ENCODE measurements at regions not wholly inside any gene's neighbourhood (a gene's known extent, or its start where the extent isn't known, plus 50 kb on each side); places are given as distances from the start of the nearest gene placed in this dataset.

DNA sequence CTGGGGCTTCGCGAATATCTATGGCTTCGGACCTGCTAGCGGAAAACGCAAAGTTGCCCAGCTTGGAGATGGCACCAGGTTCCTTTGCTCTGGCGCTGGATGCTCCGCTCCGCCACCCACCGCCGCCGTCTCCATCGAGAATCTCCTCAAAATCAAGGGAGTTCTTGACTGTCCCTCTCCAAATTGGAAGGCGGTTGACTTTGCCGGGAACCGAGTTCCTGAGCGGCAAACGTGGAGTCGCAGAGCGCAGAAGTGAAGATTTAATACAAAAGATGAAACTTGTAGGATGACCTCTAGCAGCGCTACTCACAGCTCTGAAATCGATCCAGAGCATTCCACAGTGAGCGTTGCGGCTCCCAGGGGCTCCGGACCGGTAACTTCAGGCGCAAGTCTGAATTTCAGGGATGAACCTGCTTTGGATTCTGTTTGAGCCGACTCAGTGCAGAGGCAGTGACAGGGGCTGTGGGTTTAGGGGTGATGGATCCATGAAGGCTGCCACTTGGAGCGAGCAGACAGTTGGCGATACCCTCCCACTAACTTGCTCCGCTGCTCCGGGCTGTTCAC, 1641.5 kb upstream of the C9orf72 start:
- no peak overlapping the region for H2BK12ac ChIP-seq (ENCODE audit: insufficient read length, low read depth, low read length)
- no peak overlapping the region for H3K18ac ChIP-seq (ENCODE audit: insufficient read length, low read depth, low read length)
- no peak overlapping the region; a peak in 1 of 7 replicates for H3K27ac Mint-ChIP-seq
- H3K56ac ChIP-seq (ENCODE audit: insufficient read length, low read depth, low read length), result no peak overlapping the region
- H3K4me2 ChIP-seq (ENCODE audit: insufficient read depth, insufficient read length, low read length), result peak overlapping the region; percentile 95
- peaks cover 56% of the 10 kb centered on the region for H3K27me3 Mint-ChIP-seq (ENCODE audit: low read depth)
- H2AFZ ChIP-seq (ENCODE audit: low read length), result peak overlapping the region; percentile 45
- 0 out of 2 replicates have a peak, but pooled peaks cover 1% of the 10 kb centered on the region for H3K4me1 ChIP-seq (ENCODE audit: insufficient read depth, low read length)
- DNase-seq, result peak; percentile 43
- no peak overlapping the region for H3K4ac ChIP-seq (ENCODE audit: low read depth, low read length)
- no peaks in the 10 kb centered on the region for H3K79me1 ChIP-seq (ENCODE audit: insufficient read depth, low read depth, low read length, poor library complexity, severe bottlenecking)
- no peak overlapping the region for H3K27ac ChIP-seq (ENCODE audit: insufficient read length, low read depth, low read length)
- H3K23me2 ChIP-seq (ENCODE audit: insufficient read length, low read depth, low read length, poor library complexity, severe bottlenecking), result peaks cover 29% of the 10 kb centered on the region
- TF ChIP-seq, protein P1, sequence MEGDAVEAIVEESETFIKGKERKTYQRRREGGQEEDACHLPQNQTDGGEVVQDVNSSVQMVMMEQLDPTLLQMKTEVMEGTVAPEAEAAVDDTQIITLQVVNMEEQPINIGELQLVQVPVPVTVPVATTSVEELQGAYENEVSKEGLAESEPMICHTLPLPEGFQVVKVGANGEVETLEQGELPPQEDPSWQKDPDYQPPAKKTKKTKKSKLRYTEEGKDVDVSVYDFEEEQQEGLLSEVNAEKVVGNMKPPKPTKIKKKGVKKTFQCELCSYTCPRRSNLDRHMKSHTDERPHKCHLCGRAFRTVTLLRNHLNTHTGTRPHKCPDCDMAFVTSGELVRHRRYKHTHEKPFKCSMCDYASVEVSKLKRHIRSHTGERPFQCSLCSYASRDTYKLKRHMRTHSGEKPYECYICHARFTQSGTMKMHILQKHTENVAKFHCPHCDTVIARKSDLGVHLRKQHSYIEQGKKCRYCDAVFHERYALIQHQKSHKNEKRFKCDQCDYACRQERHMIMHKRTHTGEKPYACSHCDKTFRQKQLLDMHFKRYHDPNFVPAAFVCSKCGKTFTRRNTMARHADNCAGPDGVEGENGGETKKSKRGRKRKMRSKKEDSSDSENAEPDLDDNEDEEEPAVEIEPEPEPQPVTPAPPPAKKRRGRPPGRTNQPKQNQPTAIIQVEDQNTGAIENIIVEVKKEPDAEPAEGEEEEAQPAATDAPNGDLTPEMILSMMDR (conservative IDR thresholded peaks at IDR 0.05), result no peak
- no peaks in the 10 kb centered on the region for H3K79me2 ChIP-seq (ENCODE audit: insufficient read depth, low read length)
- H3K27me3 ChIP-seq (ENCODE audit: insufficient read depth, low read length), result peaks cover 5% of the 10 kb centered on the region; the same call in 1 of the 2 replicates
- no peak overlapping the region for H2BK20ac ChIP-seq (ENCODE audit: low read depth, low read length, poor library complexity, severe bottlenecking)
- H4K5ac ChIP-seq (ENCODE audit: insufficient read length, low read depth, low read length), result no peak overlapping the region
- no peaks in the 10 kb centered on the region for H3K9me3 ChIP-seq (ENCODE audit: control insufficient read depth, low read depth, low read length)
- no CpG with 5 or more reads among the region's 31 CpGs for WGBS (ENCODE audit: extremely low coverage, insufficient read length, low lambda C conversion rate)
- peak overlapping the region; percentile 84 to 95 for H3K4me3 Mint-ChIP-seq
- no peak overlapping the region for H2BK5ac ChIP-seq (ENCODE audit: insufficient read length, low read length)
- peaks cover 0 to 2% of the 10 kb centered on the region in 2 experiments; a peak in 1 of 5 replicates for H3K9me3 Mint-ChIP-seq
- H3K14ac ChIP-seq (ENCODE audit: insufficient read depth, low read length), result no peak overlapping the region; the same call in 1 of the 2 replicates
- H2AK5ac ChIP-seq (ENCODE audit: insufficient read length, low read length), result no peak overlapping the region
- H3K4me1 Mint-ChIP-seq, result peaks cover 27 to 29% of the 10 kb centered on the region in 2 experiments
- H3K9ac ChIP-seq (ENCODE audit: extremely low read depth, insufficient read length, low read length), result peak overlapping the region; percentile 20
- H4K20me1 ChIP-seq (ENCODE audit: control insufficient read depth, insufficient read depth, insufficient read length), result no peaks in the 10 kb centered on the region
- no peak overlapping the region for H4K91ac ChIP-seq (ENCODE audit: insufficient read length, low read depth, low read length)
- H2BK120ac ChIP-seq (ENCODE audit: low read depth, low read length, poor library complexity, severe bottlenecking), result no peak overlapping the region
- no peak overlapping the region for H3K23ac ChIP-seq (ENCODE audit: insufficient read length, low read depth, low read length)
- H3K36me3 Mint-ChIP-seq (ENCODE audit: insufficient read depth in 1 of 3, low read depth in 3 of 3), result no peaks in the 10 kb centered on the region
- H4K8ac ChIP-seq (replicated peaks; ENCODE audit: insufficient read length, low read depth, low read length), result no peak overlapping the region
- H2BK15ac ChIP-seq (ENCODE audit: low read depth, low read length), result no peak overlapping the region
- no peak overlapping the region for H3T11ph ChIP-seq (ENCODE audit: low read length)

Measured in H9 (cell line).